ENCODE measurements at regions not wholly inside any gene's neighbourhood (a gene's known extent, or its start where the extent isn't known, plus 50 kb on each side); places are given as distances from the start of the nearest gene placed in this dataset.

GRCh38 chr2:71744781-71745180, 291.4 kb downstream of the DYSF start:
- no peak for DNase-seq (ENCODE audit: low read depth in 1 of 2, low spot score in 1 of 2)

DNA sequence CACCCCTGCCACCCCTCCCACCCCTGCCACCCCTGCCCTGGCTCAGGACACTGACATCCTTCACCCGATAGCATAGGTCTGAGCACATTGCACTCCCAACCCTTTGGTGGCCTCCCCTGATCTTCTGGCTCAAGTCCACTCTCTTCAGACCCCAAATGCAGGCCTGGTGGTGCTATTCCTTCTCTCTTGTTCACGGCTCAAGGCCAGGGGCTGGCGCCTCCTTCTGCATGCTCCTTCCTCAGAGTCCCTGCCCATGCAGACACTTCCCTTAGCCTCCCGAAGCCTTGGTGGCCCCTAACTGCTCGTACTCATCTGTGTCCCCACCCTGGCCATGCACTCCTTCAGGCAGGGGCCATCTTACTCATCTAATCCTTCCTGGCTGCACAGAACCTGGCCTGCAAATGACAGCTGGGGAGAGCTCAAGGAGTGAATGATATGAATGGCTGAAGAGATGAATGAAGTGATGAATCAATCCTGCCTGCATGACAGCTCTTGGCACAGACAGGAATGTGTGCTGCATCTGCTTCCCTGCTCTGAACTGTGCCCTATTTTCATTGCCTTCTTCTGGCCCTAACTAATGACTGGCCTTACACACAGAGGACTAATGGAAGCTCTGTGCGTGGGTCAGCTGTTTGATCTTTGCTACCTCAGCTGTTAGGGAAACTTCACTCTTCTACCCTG, 290.8 kb downstream of the DYSF start:
- TF ChIP-seq REST (IDR thresholded peaks at IDR 0.05; ENCODE audit: insufficient replicate concordance, low read depth) = no peak
- no peak for TF ChIP-seq SPI1 (IDR thresholded peaks at IDR 0.05; ENCODE audit: borderline replicate concordance, low read depth)
- no peak for TF ChIP-seq GABPA (IDR thresholded peaks at IDR 0.05; ENCODE audit: low read depth)
- TF ChIP-seq CTCF (IDR thresholded peaks at IDR 0.05; ENCODE audit: insufficient read depth, low read length) = no peak
- TF ChIP-seq POLR2AphosphoS5 (IDR thresholded peaks at IDR 0.05; ENCODE audit: low read depth) = no peak
- Histone ChIP-seq H3K27ac (replicated peaks) (no peak overlapping the region), H3K27me3 (ENCODE audit: insufficient read depth, poor library complexity, severe bottlenecking) (peaks cover 2% of the 10 kb centered on the region), H3K4me3 (replicated peaks; ENCODE audit: insufficient read depth, low read length) (no peak overlapping the region)
- no peak for DNase-seq (ENCODE audit: low read depth in 1 of 2, low spot score in 1 of 2)

More at GRCh38 chr2:71744781-71745180, 291.4 kb downstream of the DYSF start:
- H3K27ac ChIP-seq (replicated peaks) = no peak overlapping the region
- no peak overlapping the region for H3K4me3 ChIP-seq (replicated peaks; ENCODE audit: insufficient read depth, low read length)
- TF ChIP-seq CTCF (IDR thresholded peaks at IDR 0.05; ENCODE audit: insufficient read depth, low read length) = no peak
- TF ChIP-seq REST (IDR thresholded peaks at IDR 0.05; ENCODE audit: insufficient replicate concordance, low read depth) = no peak
- TF ChIP-seq SPI1 (IDR thresholded peaks at IDR 0.05; ENCODE audit: borderline replicate concordance, low read depth) = no peak
- no peak for TF ChIP-seq GABPA (IDR thresholded peaks at IDR 0.05; ENCODE audit: low read depth)
- TF ChIP-seq POLR2AphosphoS5 (IDR thresholded peaks at IDR 0.05; ENCODE audit: low read depth) = no peak
- peaks cover 2% of the 10 kb centered on the region for H3K27me3 ChIP-seq (ENCODE audit: insufficient read depth, poor library complexity, severe bottlenecking)

- TF ChIP-seq GABPA (IDR thresholded peaks at IDR 0.05; ENCODE audit: low read depth) (no peak), REST (IDR thresholded peaks at IDR 0.05; ENCODE audit: insufficient replicate concordance, low read depth) (no peak), POLR2AphosphoS5 (IDR thresholded peaks at IDR 0.05; ENCODE audit: low read depth) (no peak), SPI1 (IDR thresholded peaks at IDR 0.05; ENCODE audit: borderline replicate concordance, low read depth) (no peak), CTCF (IDR thresholded peaks at IDR 0.05; ENCODE audit: insufficient read depth, low read length) (no peak)
- Histone ChIP-seq H3K27me3 (ENCODE audit: insufficient read depth, poor library complexity, severe bottlenecking) (peaks cover 2% of the 10 kb centered on the region), H3K27ac (replicated peaks) (no peak overlapping the region)
These were observed 289.7 kb downstream of the DYSF start for GRCh38 chr2:71742953-71743601.

More at GRCh38 chr2:71742953-71743601, 289.7 kb downstream of the DYSF start:
- no peak overlapping the region for H3K4me3 ChIP-seq (replicated peaks; ENCODE audit: insufficient read depth, low read length)
- no peak for DNase-seq (ENCODE audit: low read depth in 1 of 2, low spot score in 1 of 2)

Data from HL-60 (cell line).